GM21737 (cell line): ENCODE measurements at regions not wholly inside any gene's neighbourhood (a gene's known extent, or its start where the extent isn't known, plus 50 kb on each side); places are given as distances from the start of the nearest gene placed in this dataset.
"Not testable (repeated sequence)": the region's sequence is repeated elsewhere in the genome, so short reads cannot be mapped to it uniquely, and the experiment has no call there.

Experiments used
- ATAC-seq: cut with Tn5 transposase; IDR thresholded peaks from one replicate; pipeline ENCODE4 v1.9.1; 2021; ENCODE audit warnings: mild to moderate bottlenecking, moderate library complexity; ENCODE audit not compliant: unreplicated experiment

- no peak for ATAC-seq
Observed at GRCh38 chr12:92237762-92238523, 92.3 kb upstream of the BTG1 start.

- no peak for ATAC-seq
Observed at GRCh38 chr12:92237262-92237661, 91.6 kb upstream of the BTG1 start.

- ATAC-seq: no peak
Observed at GRCh38 chr12:92235703-92236472, 90.2 kb upstream of the BTG1 start.

GRCh38 chr12:92234533-92234932 lies 88.9 kb upstream of the BTG1 start:
- no peak for ATAC-seq

- no peak for ATAC-seq
Observed at GRCh38 chr12:92233346-92234015, 87.8 kb upstream of the BTG1 start.

- ATAC-seq: not testable (repeated sequence)
Observed at GRCh38 chr12:92232371-92232932, 86.8 kb upstream of the BTG1 start.

- ATAC-seq: not testable (repeated sequence)
Observed at GRCh38 chr12:92231945-92232344, 86.3 kb upstream of the BTG1 start.

GRCh38 chr12:92231532-92231931 lies 85.9 kb upstream of the BTG1 start:
- not testable (repeated sequence) for ATAC-seq

GRCh38 chr12:92229381-92229780 lies 83.7 kb upstream of the BTG1 start:
- no peak for ATAC-seq

GRCh38 chr12:92226961-92227360 lies 81.3 kb upstream of the BTG1 start:
- no peak for ATAC-seq

GRCh38 chr12:92226071-92226661 lies 80.5 kb upstream of the BTG1 start:
- ATAC-seq: no peak

GRCh38 chr12:92224685-92225331 lies 79.2 kb upstream of the BTG1 start:
- no peak for ATAC-seq

GRCh38 chr12:92223481-92223880 lies 77.8 kb upstream of the BTG1 start:
- ATAC-seq: no peak

GRCh38 chr12:92221656-92222315 lies 76.1 kb upstream of the BTG1 start:
- no peak for ATAC-seq

- ATAC-seq: no peak
Observed at GRCh38 chr12:92218394-92219077, 72.9 kb upstream of the BTG1 start.

- no peak for ATAC-seq
Observed at GRCh38 chr12:92216092-92216491, 70.4 kb upstream of the BTG1 start.

- ATAC-seq: no peak
Observed at GRCh38 chr12:92215358-92215757, 69.7 kb upstream of the BTG1 start.

GRCh38 chr12:92213166-92213565 lies 67.5 kb upstream of the BTG1 start:
- ATAC-seq: no peak

GRCh38 chr12:92210071-92210470 lies 64.4 kb upstream of the BTG1 start:
- ATAC-seq: no peak
